PFSK-1 (cell line): ENCODE measurements at regions not wholly inside any gene's neighbourhood (a gene's known extent, or its start where the extent isn't known, plus 50 kb on each side); places are given as distances from the start of the nearest gene placed in this dataset.

Experiments used
- FOXP2 ChIP-seq: optimal IDR thresholded peaks from 2 replicates; pipeline ENCODE3; 2011; ENCODE audit warnings: borderline replicate concordance, control low read depth, inconsistent platforms; ENCODE audit not compliant: insufficient read depth; ENCODE audit errors: extremely low read length, extremely low read depth
- POLR2AphosphoS5 ChIP-seq: IDR thresholded peaks from 2 replicates; pipeline ENCODE4 v1.6.1; 2012; ENCODE audit warnings: low read depth, mild to moderate bottlenecking, control low read depth, low read length, moderate library complexity
- REST ChIP-seq, 2 experiments: IDR thresholded peaks; 2 replicates each; pipeline versions ENCODE4 v1.6.1 to v1.8.0; 2011 to 2012; ENCODE audit warnings: low read depth in 2 of 2, low read length in 2 of 2, control low read depth in 1 of 2, inconsistent platforms in 1 of 2, mild to moderate bottlenecking in 1 of 2, moderate library complexity in 1 of 2; ENCODE audit not compliant: insufficient read depth in 1 of 2
- SIN3A ChIP-seq: IDR thresholded peaks from 2 replicates; pipeline ENCODE4 v1.6.1; 2012; ENCODE audit warnings: mild to moderate bottlenecking, low read length, moderate library complexity, borderline replicate concordance; ENCODE audit not compliant: insufficient read depth
- TAF1 ChIP-seq: IDR thresholded peaks from 2 replicates; pipeline ENCODE4 v1.6.1; 2012; ENCODE audit warnings: low read length, control low read depth, borderline replicate concordance; ENCODE audit not compliant: insufficient read depth

GRCh38 chr3:159432682-159433340, 555.8 kb upstream of the IL12A start:
- TF ChIP-seq FOXP2 (no peak), REST (IDR thresholded peaks at IDR 0.05; ENCODE audit: insufficient read depth in 1 of 2, low read depth in 2 of 2, low read length in 2 of 2) (no peak), SIN3A (no peak), POLR2AphosphoS5 (no peak), TAF1 (no peak)

- no peak for TF ChIP-seq POLR2AphosphoS5
- TF ChIP-seq REST (IDR thresholded peaks at IDR 0.05; ENCODE audit: insufficient read depth in 1 of 2, low read depth in 2 of 2, low read length in 2 of 2) = no peak
- TF ChIP-seq TAF1 = no peak
- TF ChIP-seq FOXP2 = no peak
- no peak for TF ChIP-seq SIN3A
Measured at GRCh38 chr3:159439346-159439745, 549.3 kb upstream of the IL12A start.

GRCh38 chr3:159441279-159441678, 547.4 kb upstream of the IL12A start:
- no peak for TF ChIP-seq POLR2AphosphoS5
- no peak for TF ChIP-seq TAF1
- TF ChIP-seq SIN3A = no peak
- TF ChIP-seq FOXP2 = no peak
- TF ChIP-seq REST (IDR thresholded peaks at IDR 0.05; ENCODE audit: insufficient read depth in 1 of 2, low read depth in 2 of 2, low read length in 2 of 2) = no peak

GRCh38 chr3:159443266-159443665, 545.4 kb upstream of the IL12A start:
- TF ChIP-seq REST (IDR thresholded peaks at IDR 0.05; ENCODE audit: insufficient read depth in 1 of 2, low read depth in 2 of 2, low read length in 2 of 2) = no peak
- no peak for TF ChIP-seq SIN3A
- no peak for TF ChIP-seq FOXP2
- TF ChIP-seq POLR2AphosphoS5 = no peak
- TF ChIP-seq TAF1 = no peak

GRCh38 chr3:159447841-159448240, 540.8 kb upstream of the IL12A start:
- TF ChIP-seq SIN3A (no peak), TAF1 (no peak), REST (IDR thresholded peaks at IDR 0.05; ENCODE audit: insufficient read depth in 1 of 2, low read depth in 2 of 2, low read length in 2 of 2) (no peak), POLR2AphosphoS5 (no peak), FOXP2 (no peak)
